Brain microvascular endothelial cell (primary cell): ENCODE measurements at regions not wholly inside any gene's neighbourhood (a gene's known extent, or its start where the extent isn't known, plus 50 kb on each side); places are given as distances from the start of the nearest gene placed in this dataset.

ENCODE experiments used
- DNase-seq: peaks from one replicate; pipeline ENCODE4 v3.0.0-alpha.2; 2020
- H3K27ac ChIP-seq: fragments of 250-450 bp; sonication (Bioruptor Pico); 2 replicates; pipeline ENCODE4 v1.5.1; 2020; ENCODE audit warnings: mild to moderate bottlenecking, moderate library complexity
- H3K27me3 ChIP-seq: fragments of 250-450 bp; sonication (Bioruptor Pico); replicated peaks from 2 replicates; pipeline ENCODE4 v1.5.1; 2020; ENCODE audit warnings: mild to moderate bottlenecking
- H3K36me3 ChIP-seq: fragments of 250-450 bp; sonication (Bioruptor Pico); replicated peaks from 2 replicates; pipeline ENCODE4 v1.5.1; 2020; ENCODE audit warnings: mild to moderate bottlenecking
- H3K4me3 ChIP-seq: 2 replicates; pipeline ENCODE4 v1.5.1; 2011; ENCODE audit warnings: low read depth, mild to moderate bottlenecking, control low read depth, low read length, moderate library complexity
- CTCF ChIP-seq: IDR thresholded peaks from 2 replicates; pipeline ENCODE4 v1.5.1; 2011; ENCODE audit warnings: low read depth, mild to moderate bottlenecking, moderate library complexity, low read length, control low read depth, inconsistent platforms; ENCODE audit errors: missing control alignments
- in situ Hi-C: cut with HindIII; loops from 2 replicates; pipeline ENCODE4 v1.10.0; 2017; ENCODE audit warnings: low sequenced_read_pairs, low pct_ligation_motif_present

GRCh38 chr12:89183985-89184435 lies 168.3 kb downstream of the DUSP6 start:
- peak; percentile 35 for DNase-seq

GRCh38 chr12:89181271-89181920 lies 170.9 kb downstream of the DUSP6 start:
- no peak overlapping the region for H3K4me3 ChIP-seq
- peak; percentile 60 for DNase-seq
- in situ Hi-C loops, result no loop called here
- H3K27ac ChIP-seq, result peak overlapping the region; percentile 84
- H3K36me3 ChIP-seq, result no peaks in the 10 kb centered on the region
- no peaks in the 10 kb centered on the region for H3K27me3 ChIP-seq
- no peak for TF ChIP-seq CTCF

More at GRCh38 chr12:89183985-89184435, 168.3 kb downstream of the DUSP6 start:
- Histone ChIP-seq H3K36me3 (no peaks in the 10 kb centered on the region), H3K4me3 (no peak overlapping the region), H3K27ac (peak overlapping the region; percentile 27), H3K27me3 (no peaks in the 10 kb centered on the region)
- TF ChIP-seq CTCF, result no peak
- in situ Hi-C loops, result no loop called here

GRCh38 chr12:89180496-89180895 lies 171.8 kb downstream of the DUSP6 start:
- H3K27ac ChIP-seq, result peak overlapping the region; percentile 84
- DNase-seq, result no peak
- H3K4me3 ChIP-seq, result no peak overlapping the region
- no peaks in the 10 kb centered on the region for H3K27me3 ChIP-seq
- no peaks in the 10 kb centered on the region for H3K36me3 ChIP-seq
- no peak for TF ChIP-seq CTCF
- in situ Hi-C loops, result no loop called here

- Histone ChIP-seq H3K4me3 (no peak overlapping the region), H3K27ac (peak overlapping the region; percentile 84), H3K36me3 (no peaks in the 10 kb centered on the region), H3K27me3 (no peaks in the 10 kb centered on the region)
- peak; percentile 76 for DNase-seq
- TF ChIP-seq CTCF, result no peak
- in situ Hi-C loops, result no loop called here
These were observed 172.3 kb downstream of the DUSP6 start for GRCh38 chr12:89179983-89180382.

- Histone ChIP-seq H3K36me3 (no peaks in the 10 kb centered on the region), H3K27ac (no peak overlapping the region), H3K27me3 (no peaks in the 10 kb centered on the region), H3K4me3 (no peak overlapping the region)
- no peak for TF ChIP-seq CTCF
- in situ Hi-C loops, result no loop called here
- DNase-seq, result no peak
These were observed 173.1 kb downstream of the DUSP6 start for GRCh38 chr12:89179245-89179644.
